Astrocyte of the cerebellum (primary cell): ENCODE measurements at regions not wholly inside any gene's neighbourhood (a gene's known extent, or its start where the extent isn't known, plus 50 kb on each side); places are given as distances from the start of the nearest gene placed in this dataset.
"Not testable (repeated sequence)": the region's sequence is repeated elsewhere in the genome, so short reads cannot be mapped to it uniquely, and the experiment has no call there.

Source experiments
- DNase-seq: peaks from one replicate; pipeline ENCODE4 v3.0.0-alpha.2; 2011; ENCODE audit warnings: low read depth
- H3K4me3 ChIP-seq: 2 replicates; pipeline ENCODE4 v1.5.1; 2011; ENCODE audit warnings: mild to moderate bottlenecking, low read depth, low read length, moderate library complexity
- in situ Hi-C: cut with HindIII; loops from 2 replicates; pipeline ENCODE4 v1.10.0; 2017; ENCODE audit warnings: low sequenced_read_pairs
- TF ChIP-seq, protein P1 (sequence below): IDR thresholded peaks from 2 replicates; pipeline ENCODE4 v1.5.1; 2012; ENCODE audit warnings: low read length, low read depth, moderate library complexity, mild to moderate bottlenecking; ENCODE audit errors: missing control alignments

DNA sequence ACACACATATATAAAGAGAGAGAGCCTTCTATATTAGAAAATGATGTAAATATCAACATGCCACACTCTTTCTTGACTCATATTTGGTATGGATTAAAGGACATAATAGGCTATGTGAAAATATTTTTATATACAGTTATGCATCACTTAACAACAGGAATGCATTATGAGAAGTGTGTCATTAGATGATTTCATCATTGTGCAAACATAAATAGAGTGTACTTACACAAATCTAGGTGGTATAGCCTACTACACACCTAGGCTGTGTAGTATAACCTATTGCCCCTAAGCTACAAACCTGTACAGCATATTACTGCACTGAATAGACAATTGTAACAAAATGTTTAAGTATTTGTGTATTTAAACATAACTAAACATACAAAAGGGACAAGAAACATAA, 354.8 kb upstream of the CNTNAP5 start:
- TF ChIP-seq, protein P1, sequence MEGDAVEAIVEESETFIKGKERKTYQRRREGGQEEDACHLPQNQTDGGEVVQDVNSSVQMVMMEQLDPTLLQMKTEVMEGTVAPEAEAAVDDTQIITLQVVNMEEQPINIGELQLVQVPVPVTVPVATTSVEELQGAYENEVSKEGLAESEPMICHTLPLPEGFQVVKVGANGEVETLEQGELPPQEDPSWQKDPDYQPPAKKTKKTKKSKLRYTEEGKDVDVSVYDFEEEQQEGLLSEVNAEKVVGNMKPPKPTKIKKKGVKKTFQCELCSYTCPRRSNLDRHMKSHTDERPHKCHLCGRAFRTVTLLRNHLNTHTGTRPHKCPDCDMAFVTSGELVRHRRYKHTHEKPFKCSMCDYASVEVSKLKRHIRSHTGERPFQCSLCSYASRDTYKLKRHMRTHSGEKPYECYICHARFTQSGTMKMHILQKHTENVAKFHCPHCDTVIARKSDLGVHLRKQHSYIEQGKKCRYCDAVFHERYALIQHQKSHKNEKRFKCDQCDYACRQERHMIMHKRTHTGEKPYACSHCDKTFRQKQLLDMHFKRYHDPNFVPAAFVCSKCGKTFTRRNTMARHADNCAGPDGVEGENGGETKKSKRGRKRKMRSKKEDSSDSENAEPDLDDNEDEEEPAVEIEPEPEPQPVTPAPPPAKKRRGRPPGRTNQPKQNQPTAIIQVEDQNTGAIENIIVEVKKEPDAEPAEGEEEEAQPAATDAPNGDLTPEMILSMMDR: no peak
- no peak for DNase-seq
- in situ Hi-C loops: no loop called here
- no peak overlapping the region for H3K4me3 ChIP-seq

GRCh38 chr2:123683797-123684196, 341.3 kb upstream of the CNTNAP5 start:
- DNase-seq, in situ Hi-C loops, H3K4me3 ChIP-seq: not testable (repeated sequence)

- H3K4me3 ChIP-seq: no peak overlapping the region
- no peak for DNase-seq
- in situ Hi-C loops: no loop called here
- TF ChIP-seq, protein P1: no peak
Measured at GRCh38 chr2:123687064-123687463, 338.0 kb upstream of the CNTNAP5 start.

DNA sequence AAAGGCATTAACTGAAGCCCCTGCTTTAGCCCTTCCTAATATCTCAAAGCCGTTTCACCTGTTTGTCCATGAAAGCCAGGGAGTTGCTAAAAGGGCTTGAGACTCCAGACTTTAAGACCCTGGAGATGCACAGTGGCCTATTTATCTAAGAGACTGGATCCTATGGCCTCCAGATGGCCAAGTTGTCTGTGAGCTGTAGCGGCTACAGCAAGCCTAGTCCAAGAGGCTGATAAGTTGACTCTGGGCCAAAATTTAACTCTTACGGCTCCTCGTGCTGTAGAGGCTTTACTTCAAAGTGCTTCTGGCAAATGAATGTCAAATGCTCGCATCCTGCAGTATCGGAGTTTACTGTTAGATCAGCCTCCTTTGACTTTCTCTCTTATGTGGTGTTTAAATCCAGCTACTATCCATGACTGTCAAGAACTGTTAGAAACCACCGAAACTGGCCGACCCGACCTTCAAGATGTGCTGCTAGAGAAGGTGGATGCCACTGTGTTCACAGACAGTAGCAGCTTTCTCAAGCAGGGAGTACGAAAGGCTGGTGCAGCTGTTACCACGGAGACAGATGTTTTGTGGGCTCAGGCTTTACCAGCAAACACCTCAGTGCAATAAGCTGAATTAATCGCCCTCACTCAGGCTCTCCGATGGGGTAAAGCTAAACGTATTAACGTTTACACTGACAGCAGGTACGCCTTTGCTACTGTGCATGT, 336.7 kb upstream of the CNTNAP5 start:
- no peak for DNase-seq
- no peak overlapping the region for H3K4me3 ChIP-seq
- in situ Hi-C loops: no loop called here
- TF ChIP-seq, protein P1: no peak

DNA sequence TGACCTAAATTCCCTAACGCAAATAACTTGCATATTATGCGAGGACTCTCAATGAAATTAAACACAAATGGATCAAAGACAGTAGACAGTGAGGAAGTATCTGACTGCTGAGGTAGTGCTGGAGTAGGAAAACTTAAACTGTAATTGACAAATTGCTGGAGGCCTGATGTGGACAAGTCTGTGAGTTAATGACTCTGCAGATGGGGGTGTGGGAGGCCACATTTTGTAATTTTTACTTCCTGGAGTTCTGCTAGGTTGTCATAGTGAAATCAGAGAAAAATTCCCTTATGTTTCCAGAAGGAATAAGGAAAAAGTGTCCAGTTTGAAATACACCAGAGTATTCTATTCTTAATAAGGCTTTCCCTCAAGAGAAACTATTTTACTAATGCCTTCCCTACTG, 333.0 kb upstream of the CNTNAP5 start:
- no peak for DNase-seq
- in situ Hi-C loops: no loop called here
- H3K4me3 ChIP-seq: no peak overlapping the region
- TF ChIP-seq, protein P1: no peak

GRCh38 chr2:123693836-123694235, 331.3 kb upstream of the CNTNAP5 start:
- TF ChIP-seq, protein P1: no peak

GRCh38 chr2:123695426-123695825, 329.7 kb upstream of the CNTNAP5 start:
- H3K4me3 ChIP-seq: no peak overlapping the region
- in situ Hi-C loops: no loop called here
- TF ChIP-seq, protein P1: no peak
- DNase-seq: no peak

More at GRCh38 chr2:123693836-123694235, 331.3 kb upstream of the CNTNAP5 start:
- H3K4me3 ChIP-seq: no peak overlapping the region
- in situ Hi-C loops: no loop called here
- DNase-seq: no peak
